ENCODE measurements at regions not wholly inside any gene's neighbourhood (a gene's known extent, or its start where the extent isn't known, plus 50 kb on each side); places are given as distances from the start of the nearest gene placed in this dataset.

DNA sequence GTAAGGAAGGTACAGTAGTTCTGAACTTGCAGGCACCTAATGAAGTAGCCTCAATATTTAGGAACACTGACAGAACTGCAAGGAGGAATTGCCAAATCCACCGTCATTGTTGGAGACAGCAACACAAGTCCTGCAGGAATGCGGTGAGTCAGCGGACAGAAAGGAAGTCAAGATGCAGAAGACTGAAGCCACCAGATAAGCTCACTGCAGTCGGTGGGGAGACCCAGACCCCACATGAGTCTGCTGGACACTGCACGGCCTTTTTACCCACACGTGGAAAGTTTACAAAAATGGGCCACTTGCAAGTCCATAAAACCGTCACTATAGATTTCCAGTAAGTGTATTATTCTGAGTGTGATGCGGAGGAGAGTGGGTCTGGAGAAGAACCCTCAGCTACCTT is 1471.6 kb downstream of the TBC1D22A start:
- no peak for DNase-seq

DNA sequence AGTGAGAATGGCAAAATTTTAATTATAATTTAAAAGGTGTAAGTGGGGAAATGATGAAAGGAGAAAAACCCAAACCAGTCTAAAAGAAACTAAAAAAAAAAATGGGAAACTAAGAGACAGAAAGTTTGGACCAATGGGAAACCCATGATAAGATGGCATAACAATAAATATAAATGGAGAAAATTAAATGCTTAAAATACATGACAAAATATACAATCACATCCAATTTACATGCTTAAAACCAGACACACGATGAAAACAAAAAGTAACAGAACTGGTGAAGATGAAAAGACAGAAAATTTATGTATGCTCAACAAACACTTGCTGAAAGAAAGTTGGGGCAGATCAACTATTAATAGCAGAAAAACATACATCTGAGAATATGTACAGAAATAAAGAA is 1471.1 kb downstream of the TBC1D22A start:
- no peak for DNase-seq

DNA sequence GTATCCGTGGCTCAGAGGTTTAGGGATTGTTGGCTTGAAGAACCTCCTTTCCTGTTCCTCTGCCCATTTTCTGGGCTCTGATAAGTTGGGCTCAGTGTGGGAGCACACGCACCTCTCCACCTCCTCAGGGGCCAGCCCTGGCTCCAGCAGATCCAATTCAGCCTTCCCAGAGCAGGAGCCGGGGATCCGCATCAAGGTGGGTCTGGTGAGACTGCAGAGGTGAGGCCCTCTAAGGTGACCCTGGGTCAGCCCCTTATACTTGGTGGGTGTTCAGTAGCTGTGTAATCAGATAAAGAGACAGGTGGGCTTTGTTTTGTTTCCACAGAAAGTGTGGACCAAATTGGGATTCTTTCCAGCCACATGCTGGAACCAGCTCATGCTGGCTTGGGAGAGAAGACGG is 1466.0 kb downstream of the TBC1D22A start:
- DNase-seq, result no peak

DNA sequence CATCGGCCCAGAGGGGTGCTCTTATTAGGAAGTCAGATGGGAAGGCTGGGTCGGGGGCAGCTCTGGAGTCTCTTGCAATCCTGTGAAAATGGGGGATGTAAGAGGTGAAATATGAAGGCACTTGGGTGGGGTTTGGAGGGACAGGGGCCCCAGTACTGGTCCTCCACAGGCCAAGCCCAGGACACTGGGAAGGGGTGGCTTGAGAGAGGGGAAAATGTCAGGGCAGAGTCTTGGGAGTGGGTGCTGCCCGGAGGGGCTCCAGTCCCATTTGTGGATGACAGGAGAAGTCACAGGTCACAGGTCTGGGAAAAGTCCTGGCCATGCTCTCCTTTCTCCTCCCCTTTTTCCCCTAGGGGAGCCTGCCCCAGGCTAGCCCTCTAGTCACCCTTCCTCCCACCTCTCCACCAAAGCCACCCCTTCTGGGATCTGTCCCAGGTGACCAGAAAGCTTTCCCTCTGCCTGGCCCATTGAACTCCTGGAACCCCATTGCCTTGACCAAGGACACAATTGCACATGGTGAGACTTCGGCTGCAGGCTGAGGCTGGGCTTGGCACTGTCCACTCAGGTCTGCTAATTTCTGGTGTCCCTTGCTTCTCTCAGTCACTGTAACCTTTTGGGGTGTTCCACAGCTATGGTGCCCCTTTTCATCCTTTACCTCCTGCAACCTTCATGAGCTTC is 1465.0 kb downstream of the TBC1D22A start:
- no peak for DNase-seq

DNA sequence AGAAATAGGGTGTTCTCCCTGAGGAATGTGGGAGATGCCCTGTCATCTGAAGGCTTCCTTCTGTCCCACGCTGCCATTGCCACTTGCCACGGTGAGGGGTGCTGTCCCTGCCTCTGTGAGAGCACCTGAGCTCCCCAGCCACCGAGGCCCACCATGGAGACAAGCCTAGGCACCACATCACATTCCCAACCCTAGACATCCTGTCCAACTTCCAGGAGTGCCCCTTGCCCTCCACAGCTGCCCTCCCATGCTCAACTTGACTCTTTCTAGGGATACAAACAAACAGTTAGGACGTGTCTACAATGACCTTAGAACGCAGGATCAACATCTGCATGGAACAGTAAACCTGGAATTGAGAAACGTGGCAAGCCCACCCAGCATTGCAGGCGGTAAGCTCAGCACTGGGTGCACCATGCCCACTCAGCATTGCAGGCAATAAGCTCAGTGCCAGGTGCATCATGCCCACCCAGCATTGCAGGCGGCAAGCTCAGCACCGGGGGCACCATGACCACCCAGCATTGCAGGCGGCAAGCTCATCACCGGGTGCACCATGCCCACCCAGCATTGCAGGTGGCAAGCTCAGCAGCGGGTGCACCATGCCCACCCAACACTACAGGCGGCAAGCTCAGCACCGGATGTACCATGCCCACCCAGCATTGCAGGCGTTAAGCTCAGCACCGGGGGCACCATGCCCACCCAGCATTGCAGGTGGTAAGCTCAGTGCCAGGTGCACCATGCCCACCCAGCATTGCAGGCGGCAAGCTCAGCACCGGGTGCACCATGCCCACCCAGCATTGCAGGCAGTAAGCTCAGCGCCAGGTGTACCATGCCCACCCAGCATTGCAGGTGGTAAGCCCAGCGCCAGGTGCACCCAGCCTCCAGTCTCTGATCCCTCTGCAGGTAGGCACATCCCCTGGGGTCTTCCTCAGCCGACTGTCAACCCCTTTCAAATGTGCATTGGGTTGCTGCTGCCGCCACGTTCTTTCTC is 1463.9 kb downstream of the TBC1D22A start:
- DNase-seq, result no peak

DNA sequence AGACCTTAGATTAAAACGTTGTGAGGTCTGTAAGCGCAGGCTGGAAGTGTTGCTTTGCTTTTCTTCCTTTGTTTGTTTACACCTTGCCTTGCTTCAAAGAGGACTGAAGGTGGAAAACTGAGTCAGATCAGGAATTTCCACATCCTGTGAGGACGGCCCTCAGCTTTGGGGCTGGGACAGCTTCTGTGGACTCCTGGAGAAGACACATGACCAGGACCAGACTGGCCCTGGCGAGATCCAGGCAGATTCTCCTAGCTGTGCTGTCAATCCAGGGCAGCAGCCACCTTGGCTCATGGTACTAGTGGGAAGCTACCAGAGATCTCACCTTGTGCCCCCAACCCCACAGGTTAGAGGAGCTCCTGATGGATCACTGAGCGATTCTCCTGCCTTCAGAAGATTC is 1461.9 kb downstream of the TBC1D22A start:
- DNase-seq, result no peak

DNA sequence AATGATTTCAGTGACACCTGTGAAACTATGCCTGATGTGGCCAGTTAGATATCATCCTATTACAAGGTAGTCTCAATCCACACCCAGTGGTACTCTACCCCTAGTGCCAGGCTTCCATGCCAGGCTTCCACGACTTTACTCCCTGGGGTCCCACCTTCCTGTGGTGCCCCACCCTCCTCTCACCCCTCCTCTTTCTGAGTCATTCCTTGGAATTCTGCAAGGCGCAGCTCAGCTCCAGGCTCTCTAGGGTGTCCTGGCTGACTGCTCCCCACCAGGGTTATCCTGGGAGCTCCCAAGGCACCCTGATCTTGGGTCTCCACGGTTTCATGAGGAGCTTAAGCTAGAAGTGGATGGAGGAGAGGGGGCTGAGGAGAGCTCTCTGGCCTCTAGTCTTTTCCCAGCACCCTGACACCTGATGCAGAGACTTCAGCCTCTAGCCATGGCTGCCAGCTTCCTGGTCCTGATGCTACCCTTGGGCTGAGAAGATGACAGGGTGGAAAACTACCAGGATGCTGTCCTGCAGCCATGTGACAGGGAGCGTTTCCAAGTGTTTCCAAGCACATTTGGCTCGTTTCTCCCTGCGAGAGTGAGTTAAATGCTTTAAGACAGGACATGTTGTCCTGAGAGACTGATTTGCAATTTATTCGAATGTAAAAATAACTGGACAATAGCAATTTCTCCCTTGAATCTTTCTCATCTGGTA is 1461.2 kb downstream of the TBC1D22A start:
- no peak for DNase-seq

DNA sequence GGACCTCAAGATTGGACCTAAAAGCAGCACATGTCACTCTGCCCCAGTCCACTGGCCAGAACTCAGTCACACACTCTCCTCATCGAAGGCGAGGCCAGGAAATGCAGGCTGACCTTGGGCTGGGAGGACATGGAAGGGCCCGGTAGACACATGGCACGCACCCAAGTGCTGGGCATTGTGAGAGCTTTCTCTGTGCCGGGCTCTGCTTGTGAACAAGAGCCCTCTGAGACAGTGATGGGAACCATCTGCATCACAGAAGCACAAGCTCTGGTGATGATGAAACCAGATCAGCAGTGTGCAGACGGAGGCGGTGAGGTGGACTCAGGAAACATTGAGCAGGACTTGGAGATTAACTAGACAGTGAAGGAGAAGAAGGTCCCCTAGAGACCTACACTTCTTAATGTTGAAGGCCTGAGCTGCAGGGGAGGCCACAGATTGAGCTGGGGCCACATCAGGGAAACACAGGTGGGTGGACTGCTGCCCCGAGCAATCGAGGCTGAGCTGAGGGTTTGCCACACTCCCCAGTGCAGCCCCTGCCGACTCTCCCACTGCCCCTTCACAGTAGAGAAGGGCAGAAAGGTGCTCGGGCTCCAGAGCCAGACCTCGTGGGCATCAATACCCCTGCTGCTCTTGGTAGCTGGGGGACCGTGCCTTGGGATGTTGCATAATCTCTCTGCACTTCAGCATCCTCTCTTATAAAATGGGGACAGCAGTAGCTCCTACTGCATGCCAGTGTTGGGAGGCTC is 1460.5 kb downstream of the TBC1D22A start:
- no peak for DNase-seq

DNA sequence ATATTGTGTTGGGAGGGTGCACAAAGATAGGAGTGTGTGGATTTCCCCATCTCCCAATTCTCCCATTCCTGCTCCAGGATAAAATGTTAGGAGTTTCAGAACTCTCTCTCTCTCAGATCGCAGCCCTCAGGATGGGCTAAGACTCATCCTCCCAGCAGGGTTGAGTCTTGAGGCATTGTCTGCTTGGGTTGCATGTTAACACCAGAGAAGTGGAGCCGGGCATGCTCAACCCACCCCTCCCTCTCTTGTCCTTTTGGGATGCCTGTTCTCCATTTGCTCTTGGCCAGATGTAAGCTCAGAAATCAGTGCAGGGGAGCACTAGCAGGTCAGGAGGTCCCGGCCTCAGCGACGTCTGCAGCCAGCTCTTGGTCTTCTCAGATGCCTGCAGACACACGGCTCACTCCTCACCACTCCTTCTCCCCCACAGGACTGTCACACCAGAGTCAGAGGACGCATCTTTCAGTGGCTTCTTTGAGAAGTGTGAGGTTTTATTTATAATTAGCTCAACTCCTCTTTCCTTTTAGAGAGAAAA is 1456.5 kb downstream of the TBC1D22A start:
- no peak for DNase-seq

DNA sequence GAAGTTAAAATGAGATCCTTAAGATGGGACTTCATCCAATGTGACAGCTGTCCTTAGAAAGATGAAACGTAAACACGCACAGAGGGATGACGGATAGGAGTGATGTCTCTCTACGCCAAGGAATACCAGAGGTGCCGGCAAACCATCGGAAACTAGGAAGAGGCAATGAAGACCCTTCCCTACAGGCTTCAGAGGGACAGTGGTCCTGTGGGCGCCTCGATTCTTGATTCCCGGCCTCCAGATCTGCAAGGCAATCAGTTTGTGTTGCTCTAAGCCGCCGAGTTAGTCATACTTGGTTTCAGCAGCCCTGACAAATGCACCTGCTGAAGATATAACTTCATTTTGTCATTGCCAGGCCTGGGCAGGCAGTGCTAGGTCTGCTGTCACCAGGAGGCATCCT is 1455.1 kb downstream of the TBC1D22A start:
- DNase-seq, result no peak

DNA sequence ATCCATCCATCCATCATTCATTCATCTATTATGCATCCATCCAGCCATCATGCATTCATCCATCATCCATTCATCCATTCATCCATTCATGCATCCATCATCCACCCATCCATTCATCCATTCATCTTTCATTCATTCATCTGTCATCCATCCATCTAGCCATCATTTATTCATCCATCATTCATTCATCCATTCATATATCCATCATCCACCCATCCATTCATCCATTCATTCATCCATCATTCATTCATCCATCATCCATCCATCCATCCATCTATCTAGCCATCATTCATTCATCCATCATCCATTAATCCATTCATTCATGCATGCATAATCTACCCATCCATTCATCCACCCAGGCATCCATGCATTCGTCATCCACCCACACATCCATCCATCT is 1450.3 kb downstream of the TBC1D22A start:
- DNase-seq, result no peak

DNA sequence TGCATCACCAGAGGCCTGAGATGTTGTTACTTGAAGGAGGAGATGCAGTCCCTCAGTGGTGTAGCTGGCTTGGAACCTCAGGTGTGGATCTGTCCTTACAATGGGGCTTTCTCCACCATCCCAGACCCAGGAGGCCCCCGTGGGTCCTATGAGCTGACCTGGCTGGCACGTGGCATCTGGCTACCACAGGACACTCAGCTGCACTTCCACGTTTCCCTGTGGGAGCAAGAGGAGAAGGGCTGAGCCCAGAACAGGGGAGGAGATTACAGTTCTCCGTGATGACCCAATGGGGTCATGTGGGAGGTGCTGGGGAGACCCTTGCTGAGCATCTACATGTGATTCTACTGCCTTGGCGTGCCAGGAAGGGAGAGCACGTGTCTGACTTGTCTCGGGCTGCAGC is 1448.4 kb downstream of the TBC1D22A start:
- no peak for DNase-seq

DNA sequence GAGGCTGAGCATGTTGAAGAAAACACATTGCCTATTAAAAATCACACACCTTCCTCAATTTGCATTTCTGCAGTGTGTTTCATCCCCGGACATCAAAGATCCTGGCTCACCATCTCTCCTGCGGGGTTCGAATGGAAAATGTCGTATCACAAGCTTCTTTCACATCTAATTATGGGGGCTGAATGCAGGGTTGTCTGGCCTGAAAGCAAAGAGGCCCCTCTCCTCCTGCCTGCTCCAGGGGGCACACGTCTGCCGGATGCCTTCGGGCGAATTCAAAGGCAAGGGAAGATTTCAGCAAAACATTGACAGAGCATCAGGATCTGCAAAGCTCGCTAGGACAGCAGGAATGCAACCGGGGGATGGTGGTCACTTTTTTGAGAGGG is 1447.7 kb downstream of the TBC1D22A start:
- DNase-seq, result no peak

DNA sequence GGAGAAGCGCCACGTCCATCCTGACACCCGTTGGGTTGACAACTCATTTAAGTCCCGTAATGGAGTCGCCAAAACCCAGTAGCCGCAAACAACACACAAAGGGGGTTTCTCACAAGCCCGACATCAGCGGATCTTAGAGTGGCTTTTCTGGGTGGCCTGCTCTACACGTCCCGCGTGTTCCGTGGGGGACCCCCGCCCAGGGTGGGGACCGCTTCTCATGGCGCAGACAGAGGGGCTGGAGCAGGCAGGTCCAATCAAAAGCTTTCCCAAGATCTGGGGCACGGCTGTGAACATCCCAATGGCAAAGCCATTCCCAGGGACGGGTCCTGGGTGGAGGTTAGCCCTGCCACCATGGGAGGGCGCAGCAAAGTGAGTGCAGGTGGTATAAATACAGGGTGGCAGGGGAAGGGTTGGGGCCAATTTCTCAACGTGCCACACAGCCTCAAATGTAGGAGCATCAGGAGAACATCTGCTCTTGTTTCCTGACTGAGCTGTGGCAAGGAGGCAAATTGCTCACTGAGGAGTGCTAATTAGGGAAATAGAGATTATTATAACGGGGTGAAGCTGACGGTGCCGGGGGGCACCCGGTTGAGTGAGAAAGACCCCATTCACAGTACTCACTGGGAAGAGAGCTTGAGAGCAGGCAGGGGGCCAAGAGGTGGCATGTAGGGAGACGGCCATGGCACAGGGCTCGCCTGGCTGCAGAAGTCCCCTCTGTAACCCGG is 1447.2 kb downstream of the TBC1D22A start:
- no peak for DNase-seq

DNA sequence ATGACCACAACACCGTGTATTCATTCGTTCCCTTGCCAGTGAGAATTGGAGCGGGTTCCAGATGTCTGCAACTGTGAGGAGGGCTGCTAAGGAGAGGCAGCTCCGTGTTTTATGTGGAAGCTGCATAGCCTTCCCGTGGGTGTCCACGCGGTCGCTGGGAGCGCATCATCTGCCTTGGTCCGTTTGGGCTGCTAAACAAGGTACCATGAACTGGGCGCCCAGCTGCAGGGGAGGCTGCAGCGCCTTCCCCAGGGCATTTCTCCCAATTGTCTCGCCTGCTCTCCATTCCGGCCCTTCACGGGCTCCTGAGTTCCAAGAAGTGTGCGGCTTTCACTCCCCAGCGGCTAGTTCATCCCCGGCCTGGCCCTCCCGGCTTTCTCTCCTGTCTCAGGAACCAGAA is 1446.4 kb downstream of the TBC1D22A start:
- no peak for DNase-seq

DNA sequence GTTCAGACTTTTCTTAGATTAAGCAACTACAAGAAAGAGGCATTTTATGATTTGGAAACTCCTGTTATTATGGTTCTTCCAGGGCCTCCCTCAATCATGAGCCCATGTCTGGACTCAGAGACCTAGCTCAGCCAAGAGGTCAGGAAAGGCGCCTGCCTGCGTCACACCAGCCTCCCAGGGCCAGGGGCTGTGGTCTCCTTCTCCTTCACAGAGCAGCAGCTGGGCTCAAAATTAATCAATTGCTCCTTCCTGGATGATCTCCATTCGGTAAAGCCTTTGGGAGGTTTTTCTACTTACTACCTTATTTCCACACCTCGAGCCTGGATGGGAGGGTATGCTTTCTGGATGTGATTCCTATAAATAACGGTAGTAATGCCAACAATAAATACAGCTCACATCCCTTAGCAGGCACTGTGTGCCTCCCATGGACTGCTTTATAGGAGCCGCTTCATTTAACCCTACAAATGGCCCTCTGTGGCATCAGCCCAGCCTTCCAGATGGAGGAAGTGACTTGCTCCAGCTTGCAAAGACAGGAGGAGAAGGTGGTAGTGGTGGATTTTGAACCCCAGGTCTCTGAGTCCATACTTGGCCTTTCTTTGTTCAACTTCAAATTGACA is 1445.6 kb downstream of the TBC1D22A start:
- DNase-seq, result no peak

DNA sequence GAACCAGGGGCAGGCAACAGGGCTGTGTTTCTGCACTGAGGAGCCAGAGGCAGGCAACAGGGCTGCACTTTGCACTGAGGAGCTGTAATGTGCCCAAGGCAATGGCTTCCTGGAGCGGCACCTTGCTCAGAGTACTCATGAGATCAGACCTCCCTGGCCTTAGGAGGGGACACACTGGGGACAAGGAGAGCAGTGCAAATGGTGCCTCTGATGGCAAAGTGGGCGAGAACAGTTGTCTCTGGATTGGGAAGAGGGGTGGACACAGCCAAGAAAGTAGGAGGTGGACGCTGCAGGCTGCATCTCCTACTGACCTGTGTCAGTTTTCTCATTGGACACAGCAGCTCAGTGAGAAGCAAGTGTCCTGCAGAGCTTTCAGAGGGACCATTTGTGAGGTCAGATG is 1443.3 kb downstream of the TBC1D22A start:
- DNase-seq, result no peak

DNA sequence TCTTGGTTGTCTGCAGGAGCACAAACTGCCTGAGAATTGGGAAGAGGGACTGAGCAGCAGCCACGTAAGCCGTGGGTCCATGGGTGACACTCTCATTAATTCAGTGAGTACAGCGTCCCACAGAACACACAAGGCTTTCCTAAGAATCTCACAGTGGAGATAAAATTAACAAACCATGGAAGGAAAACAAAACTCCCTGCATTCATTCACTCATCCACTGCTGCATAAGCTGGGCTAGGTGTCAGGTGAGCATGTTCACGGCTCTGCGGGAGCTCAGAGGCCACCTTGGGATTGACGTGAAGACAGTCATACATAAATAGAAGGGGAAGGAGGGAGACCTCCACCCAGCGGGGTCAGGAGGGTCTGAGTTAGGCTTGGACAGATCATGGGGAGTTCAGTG is 1442.7 kb downstream of the TBC1D22A start:
- no peak for DNase-seq

DNA sequence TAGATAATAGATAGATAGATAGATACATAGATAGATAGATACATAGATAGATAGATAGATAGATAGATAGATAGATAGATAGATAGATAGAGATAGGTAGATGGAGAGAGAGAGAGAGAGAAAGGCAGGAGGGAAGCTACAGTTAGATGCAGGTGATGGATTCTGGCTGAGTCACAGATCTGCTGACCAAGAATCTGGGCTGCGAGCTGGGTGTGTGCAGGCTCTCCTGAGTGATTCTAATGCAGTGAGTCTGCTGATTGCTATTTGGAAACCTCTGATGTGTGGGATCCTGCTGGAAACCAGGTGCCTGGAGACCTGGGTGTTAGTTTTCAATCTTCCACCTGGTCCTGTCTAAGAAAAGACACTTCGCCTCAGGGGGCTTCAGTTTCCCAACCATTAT is 1441.8 kb downstream of the TBC1D22A start:
- no peak for DNase-seq

DNA sequence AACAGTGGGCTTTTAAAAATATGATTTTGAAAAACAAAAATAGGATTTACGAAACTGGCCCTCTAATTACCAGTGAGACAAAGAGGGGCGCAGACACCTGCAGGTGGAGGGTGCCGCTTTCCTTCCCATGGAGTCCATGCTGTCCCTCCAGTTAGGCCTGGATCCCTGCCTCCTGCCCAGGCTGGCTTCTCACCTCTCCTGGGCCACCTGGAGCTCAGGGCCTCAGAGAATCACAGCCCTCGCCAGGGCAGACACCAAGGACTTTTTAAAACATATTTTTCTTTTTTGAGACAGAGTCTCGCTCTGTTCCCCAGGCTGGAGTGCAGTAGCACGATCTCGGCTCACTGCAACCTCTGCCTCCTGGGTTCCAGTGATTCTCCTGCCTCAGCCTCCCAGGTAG is 1437.2 kb downstream of the TBC1D22A start:
- no peak for DNase-seq

All from amniotic stem cell (primary cell).